BE2C (cell line): ENCODE measurements at regions not wholly inside any gene's neighbourhood (a gene's known extent, or its start where the extent isn't known, plus 50 kb on each side); places are given as distances from the start of the nearest gene placed in this dataset.

ENCODE experiments used
- DNase-seq: peaks from one replicate; pipeline ENCODE4 v3.0.0-alpha.2; 2020
- H3K27me3 ChIP-seq: fragments of 250-450 bp; sonication (Bioruptor Pico); 2 replicates; pipeline ENCODE4 v1.5.1; 2020; ENCODE audit warnings: mild to moderate bottlenecking
- H3K36me3 ChIP-seq: fragments of 250-450 bp; sonication (Bioruptor Pico); 2 replicates; pipeline ENCODE4 v1.5.1; 2020; ENCODE audit warnings: mild to moderate bottlenecking
- H3K4me1 ChIP-seq: fragments of 250-450 bp; sonication (Bioruptor Pico); 2 replicates; pipeline ENCODE4 v1.5.1; 2020
- H3K4me3 ChIP-seq: 2 replicates; pipeline ENCODE4 v1.5.1; 2011; ENCODE audit warnings: low read depth, low read length
- H3K9me3 ChIP-seq: fragments of 250-450 bp; sonication (Bioruptor Pico); 2 replicates; pipeline ENCODE4 v1.5.1; 2020
- CTCF ChIP-seq: IDR thresholded peaks from 2 replicates; pipeline ENCODE4 v1.5.1; 2012; ENCODE audit warnings: mild to moderate bottlenecking, low read depth, low read length

- DNase-seq = no peak
- Histone ChIP-seq H3K4me1 (no peaks in the 10 kb centered on the region), H3K36me3 (no peaks in the 10 kb centered on the region), H3K27me3 (no peaks in the 10 kb centered on the region), H3K9me3 (no peaks in the 10 kb centered on the region), H3K4me3 (no peak overlapping the region)
- TF ChIP-seq CTCF = no peak
These were observed 167.9 kb upstream of the JARID2 start for GRCh38 chr6:15077961-15078360.

- H3K9me3 ChIP-seq = no peaks in the 10 kb centered on the region
- TF ChIP-seq CTCF = no peak
- DNase-seq = no peak
- H3K27me3 ChIP-seq = no peaks in the 10 kb centered on the region
- H3K4me3 ChIP-seq = no peak overlapping the region
- no peaks in the 10 kb centered on the region for H3K36me3 ChIP-seq
- H3K4me1 ChIP-seq = no peaks in the 10 kb centered on the region
These were observed 166.5 kb upstream of the JARID2 start for GRCh38 chr6:15079288-15079817.

GRCh38 chr6:15080895-15081294 is 165.0 kb upstream of the JARID2 start:
- H3K4me3 ChIP-seq = no peak overlapping the region
- no peaks in the 10 kb centered on the region for H3K4me1 ChIP-seq
- H3K36me3 ChIP-seq = no peaks in the 10 kb centered on the region
- H3K27me3 ChIP-seq = no peaks in the 10 kb centered on the region
- no peaks in the 10 kb centered on the region for H3K9me3 ChIP-seq
- no peak for DNase-seq
- no peak for TF ChIP-seq CTCF

GRCh38 chr6:15081447-15081846 is 164.4 kb upstream of the JARID2 start:
- Histone ChIP-seq H3K36me3 (no peaks in the 10 kb centered on the region), H3K4me1 (no peaks in the 10 kb centered on the region), H3K27me3 (no peaks in the 10 kb centered on the region), H3K4me3 (no peak overlapping the region), H3K9me3 (no peaks in the 10 kb centered on the region)
- no peak for TF ChIP-seq CTCF
- no peak for DNase-seq

GRCh38 chr6:15082708-15083107 is 163.2 kb upstream of the JARID2 start:
- no peaks in the 10 kb centered on the region for H3K4me1 ChIP-seq
- H3K36me3 ChIP-seq = no peaks in the 10 kb centered on the region
- H3K4me3 ChIP-seq = no peak overlapping the region
- no peaks in the 10 kb centered on the region for H3K27me3 ChIP-seq
- TF ChIP-seq CTCF = no peak
- no peak for DNase-seq
- H3K9me3 ChIP-seq = no peaks in the 10 kb centered on the region

- no peaks in the 10 kb centered on the region for H3K27me3 ChIP-seq
- no peak overlapping the region for H3K4me3 ChIP-seq
- H3K36me3 ChIP-seq = no peaks in the 10 kb centered on the region
- H3K4me1 ChIP-seq = peaks cover 15% of the 10 kb centered on the region
- no peak for DNase-seq
- no peaks in the 10 kb centered on the region for H3K9me3 ChIP-seq
- TF ChIP-seq CTCF = no peak
These were observed 159.3 kb upstream of the JARID2 start for GRCh38 chr6:15086348-15087158.
